IMR-90 (cell line): ENCODE measurements at regions not wholly inside any gene's neighbourhood (a gene's known extent, or its start where the extent isn't known, plus 50 kb on each side); places are given as distances from the start of the nearest gene placed in this dataset.

ENCODE experiments used
- ATAC-seq: fragments of 200-7000 bp; cut with Tn5 transposase; 2 replicates; pipeline ENCODE4 v1.9.1; 2020; ENCODE audit warnings: low read depth, mild to moderate bottlenecking, moderate library complexity
- BruUV-seq: library from RNA; stranded (reverse); fragments of 400-500 nt; replicated peaks from 2 replicates; lab custom pipeline; 2021; lab: Mats Ljungman, UMichigan
- CTCF ChIA-PET: fragments of 300-600 bp; formaldehyde crosslinking; extraction: SDS; loops from one replicate; lab custom pipeline; 2021; ENCODE audit warnings: antibody characterized with exemption; lab: Yijun Ruan, JAX
- POLR2A ChIA-PET: fragments of 300-600 bp; sonication (Branson Sonifier 250); formaldehyde crosslinking; loops from one replicate; lab custom pipeline; 2022; ENCODE audit warnings: antibody characterized with exemption; ENCODE audit not compliant: unreplicated experiment; lab: Charles Lee
- DNase-seq: peaks from one replicate; pipeline ENCODE4 v3.0.0; 2013
- H2AFZ ChIP-seq: replicated peaks from 2 replicates; pipeline ENCODE3; 2013; ENCODE audit warnings: low read length, mild to moderate bottlenecking; ENCODE audit not compliant: poor library complexity
- H2AK5ac ChIP-seq: 2 replicates; pipeline ENCODE4 v1.6.1; 2013; ENCODE audit warnings: low read depth, low read length, inconsistent platforms
- H2AK9ac ChIP-seq: replicated peaks from 2 replicates; pipeline ENCODE3; 2013; ENCODE audit warnings: mild to moderate bottlenecking, low read depth, low read length, moderate library complexity; ENCODE audit not compliant: poor library complexity
- H2BK120ac ChIP-seq: 2 replicates; pipeline ENCODE4 v1.6.1; 2013; ENCODE audit warnings: low read depth, low read length, inconsistent platforms
- H2BK15ac ChIP-seq: 3 replicates; pipeline ENCODE4 v1.6.1; 2013; ENCODE audit warnings: low read depth, low read length, inconsistent platforms
- H2BK20ac ChIP-seq: 2 replicates; pipeline ENCODE4 v1.6.1; 2013; ENCODE audit warnings: low read depth, mild to moderate bottlenecking, inconsistent platforms, low read length, moderate library complexity
- H2BK5ac ChIP-seq: 2 replicates; pipeline ENCODE4 v1.6.1; 2013; ENCODE audit warnings: mild to moderate bottlenecking, low read depth, low read length, inconsistent platforms; ENCODE audit not compliant: poor library complexity, severe bottlenecking
- H3K14ac ChIP-seq: replicated peaks from 2 replicates; pipeline ENCODE4 v1.6.1; 2013; ENCODE audit warnings: low read depth, low read length, inconsistent platforms
- H3K18ac ChIP-seq: 2 replicates; pipeline ENCODE4 v1.6.1; 2013; ENCODE audit warnings: low read depth, low read length, control low read depth
- H3K23ac ChIP-seq: 2 replicates; pipeline ENCODE4 v1.6.1; 2013; ENCODE audit warnings: low read depth, low read length, inconsistent platforms
- H3K27ac ChIP-seq: 2 replicates; pipeline ENCODE4 v1.5.1; 2013; ENCODE audit warnings: mild to moderate bottlenecking, control low read depth, low read length; ENCODE audit not compliant: insufficient read depth
- H3K27me3 ChIP-seq: 2 replicates; pipeline ENCODE4 v1.6.1; 2013; ENCODE audit warnings: low read length; ENCODE audit not compliant: control insufficient read depth, insufficient read depth
- H3K36me3 ChIP-seq: 2 replicates; pipeline ENCODE4 v1.6.1; 2013; ENCODE audit warnings: low read length, mixed read lengths; ENCODE audit not compliant: control insufficient read depth, insufficient read depth
- H3K4ac ChIP-seq: 2 replicates; pipeline ENCODE4 v1.6.1; 2013; ENCODE audit warnings: low read depth, low read length, inconsistent platforms
- H3K4me1 ChIP-seq: 2 replicates; pipeline ENCODE4 v1.6.1; 2013; ENCODE audit warnings: low read length, mixed read lengths; ENCODE audit not compliant: control insufficient read depth, insufficient read depth
- H3K4me2 ChIP-seq: 2 replicates; pipeline ENCODE4 v1.6.1; 2013; ENCODE audit warnings: low read depth, mild to moderate bottlenecking, control low read depth, low read length, moderate library complexity
- H3K4me3 ChIP-seq: 2 replicates; pipeline ENCODE4 v1.5.1; 2013; ENCODE audit warnings: low read depth, mild to moderate bottlenecking, control low read depth, low read length, moderate library complexity; ENCODE audit not compliant: insufficient read depth
- H3K56ac ChIP-seq: 2 replicates; pipeline ENCODE4 v1.6.1; 2013; ENCODE audit warnings: low read length, inconsistent platforms; ENCODE audit not compliant: insufficient read depth; ENCODE audit errors: extremely low read depth
- H3K79me1 ChIP-seq, 2 experiments: 2 replicates each; pipeline ENCODE4 v1.6.1; 2013; ENCODE audit warnings: low read length in 2 of 2, inconsistent platforms in 1 of 2, low read depth in 1 of 2
- H3K9ac ChIP-seq: 2 replicates; pipeline ENCODE4 v1.6.1; 2013; ENCODE audit warnings: low read depth, low read length, control low read depth
- H3K9me1 ChIP-seq: 2 replicates; pipeline ENCODE4 v1.6.1; 2013; ENCODE audit warnings: low read length, inconsistent platforms; ENCODE audit not compliant: insufficient read depth
- H3K9me3 ChIP-seq: 2 replicates; pipeline ENCODE4 v1.6.1; 2013; ENCODE audit warnings: low read length; ENCODE audit not compliant: control insufficient read depth, insufficient read depth
- H4K20me1 ChIP-seq: 2 replicates; pipeline ENCODE4 v1.6.1; 2013; ENCODE audit warnings: low read length, inconsistent platforms; ENCODE audit not compliant: insufficient read depth
- H4K5ac ChIP-seq: 2 replicates; pipeline ENCODE4 v1.6.1; 2013; ENCODE audit warnings: mild to moderate bottlenecking, low read depth, low read length, control low read depth
- H4K8ac ChIP-seq, 2 experiments: 2 replicates each; pipeline ENCODE4 v1.6.1; 2013; ENCODE audit warnings: low read depth in 2 of 2, low read length in 2 of 2, control low read depth in 1 of 2, inconsistent platforms in 1 of 2
- H4K91ac ChIP-seq: 2 replicates; pipeline ENCODE4 v1.6.1; 2013; ENCODE audit warnings: low read depth, low read length, inconsistent platforms; ENCODE audit not compliant: insufficient read depth
- CHD1 ChIP-seq: IDR thresholded peaks from 2 replicates; pipeline ENCODE4 v1.6.1; 2012; ENCODE audit warnings: low read depth, low read length, improper control_type of control experiment
- CTCF ChIP-seq: conservative IDR thresholded peaks from 2 replicates; pipeline ENCODE4 v1.5.1; 2012; ENCODE audit warnings: mild to moderate bottlenecking, low read depth, low read length, improper control_type of control experiment
- ELK1 ChIP-seq: fragments of 150-350 bp; IDR thresholded peaks from 2 replicates; pipeline ENCODE4 v1.6.1; 2016; ENCODE audit warnings: low read depth, mild to moderate bottlenecking, low read length, moderate library complexity, borderline replicate concordance
- MAFK ChIP-seq: IDR thresholded peaks from 2 replicates; pipeline ENCODE4 v1.6.1; 2012; ENCODE audit warnings: low read depth, low read length, improper control_type of control experiment
- POLR2A ChIP-seq: IDR thresholded peaks from 2 replicates; pipeline ENCODE4 v1.6.1; 2012; ENCODE audit warnings: mild to moderate bottlenecking, low read depth, low read length
- RAD21 ChIP-seq: IDR thresholded peaks from 2 replicates; pipeline ENCODE4 v1.6.1; 2012; ENCODE audit warnings: low read length, improper control_type of control experiment
- RCOR1 ChIP-seq: IDR thresholded peaks from 2 replicates; pipeline ENCODE4 v1.6.1; 2012; ENCODE audit warnings: mild to moderate bottlenecking, low read length, improper control_type of control experiment; ENCODE audit not compliant: insufficient replicate concordance
- SMC3 ChIP-seq: fragments of 150-350 bp; IDR thresholded peaks from 2 replicates; pipeline ENCODE4 v1.6.1; 2016; ENCODE audit warnings: low read depth, mild to moderate bottlenecking, antibody characterized with exemption, low read length, moderate library complexity
- WGBS, 2 experiments: methylation state at CpG; one replicate each; pipeline versions ENCODE4 v1.1.5 to v1.1.7; 2013; ENCODE audit warnings: missing lambda C conversion rate in 2 of 2; ENCODE audit not compliant: insufficient read length in 1 of 2; ENCODE audit errors: extremely low coverage in 2 of 2; 5-methylcytosine and 5-hydroxymethylcytosine counted together
- dilution Hi-C: fragments of 300-500 bp; cut with HindIII; formaldehyde crosslinking; loops from one replicate; pipeline ENCODE4 v1.14.3; 2018; ENCODE audit warnings: low sequenced_read_pairs; ENCODE audit not compliant: unreplicated experiment
- in situ Hi-C: fragments of 300-500 bp; cut with MboI; formaldehyde crosslinking; loops from 3 replicates; pipeline ENCODE4 v1.14.3; 2019; ENCODE audit warnings: low sequenced_read_pairs, inconsistent platforms, mixed read lengths
- intact Hi-C: fragments of 100-400 bp; cut with micrococcal nuclease; formaldehyde crosslinking; loops from 2 replicates; pipeline ENCODE4 v1.10.0; 2022

DNA sequence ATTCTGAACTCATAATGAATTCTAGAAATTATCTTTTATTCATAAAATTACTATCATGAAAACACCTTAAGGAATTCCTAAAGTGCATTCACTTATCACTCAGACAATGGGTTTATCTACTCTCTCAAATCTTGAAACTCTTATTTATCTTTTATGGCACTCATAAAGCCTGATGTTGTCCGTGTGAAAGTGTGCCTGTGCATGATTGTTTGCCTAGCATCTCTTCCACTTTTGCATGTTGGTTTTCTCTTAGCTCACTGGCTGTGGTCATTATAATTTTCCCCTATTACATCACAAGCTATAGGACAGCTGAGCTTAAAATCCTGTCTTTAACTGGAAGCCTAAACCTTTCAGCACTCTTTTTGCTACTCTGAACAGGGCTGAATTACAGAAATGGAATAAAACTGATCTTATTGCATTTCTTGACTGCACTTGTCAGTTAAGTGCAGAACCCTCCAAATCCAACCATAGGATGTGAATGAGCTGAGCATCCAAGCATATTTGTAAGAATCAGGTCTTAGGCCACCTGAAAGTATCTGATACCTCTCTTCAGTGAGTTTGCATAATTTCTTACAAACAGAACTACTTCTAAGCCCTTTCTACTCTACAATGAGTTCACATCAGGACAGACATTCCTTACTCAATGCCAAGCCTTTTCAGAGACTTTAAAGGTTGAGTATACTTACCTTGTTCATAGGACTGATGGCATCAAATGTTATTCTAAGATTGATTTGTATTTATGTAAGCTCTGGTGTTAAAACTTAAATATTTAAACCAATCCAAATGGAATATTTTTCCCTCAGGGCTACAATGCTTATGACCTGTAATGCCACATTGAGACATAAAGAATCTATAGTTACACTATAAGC, 221.2 kb upstream of the KITLG start:
- H3K27ac ChIP-seq: no peak overlapping the region
- ATAC-seq (no peak), DNase-seq (no peak)
- 50% methylated on average over 1 of the region's 1 CpG; no CpG with 5 or more reads in 1 of the 2 experiments for WGBS, 2 experiments
- no peaks in the 10 kb centered on the region for H3K9me1 ChIP-seq
- ChIA-PET POLR2A (no interaction called here), CTCF (no interaction called here)
- no peak overlapping the region for H3K23ac ChIP-seq
- H2BK120ac ChIP-seq: no peak overlapping the region
- H3K18ac ChIP-seq: no peak overlapping the region
- in situ Hi-C loops: no loop called here
- no peak overlapping the region for H3K14ac ChIP-seq
- intact Hi-C loops: no loop called here
- no peak overlapping the region for H2BK15ac ChIP-seq
- H3K4me2 ChIP-seq: no peak overlapping the region
- H3K56ac ChIP-seq: no peak overlapping the region
- H4K20me1 ChIP-seq: no peaks in the 10 kb centered on the region
- no peak overlapping the region for H3K4me3 ChIP-seq
- no peak overlapping the region for H4K8ac ChIP-seq
- no peak overlapping the region for H3K4ac ChIP-seq
- H2AK9ac ChIP-seq: no peak overlapping the region
- no peaks in the 10 kb centered on the region for H3K27me3 ChIP-seq
- H2AFZ ChIP-seq: no peak overlapping the region
- H3K36me3 ChIP-seq: no peaks in the 10 kb centered on the region
- no peak overlapping the region for H4K5ac ChIP-seq
- H3K9ac ChIP-seq: no peak overlapping the region
- H2AK5ac ChIP-seq: no peak overlapping the region
- H3K79me1 ChIP-seq: no peaks in the 10 kb centered on the region
- H4K91ac ChIP-seq: no peak overlapping the region
- no peak overlapping the region for H2BK20ac ChIP-seq
- dilution Hi-C loops: no loop called here
- no peak overlapping the region for H2BK5ac ChIP-seq
- no peak for TF ChIP-seq POLR2A
- TF ChIP-seq MAFK: no peak
- no peak for TF ChIP-seq RCOR1
- no peak for TF ChIP-seq CTCF
- no peak for TF ChIP-seq ELK1
- TF ChIP-seq CHD1: no peak
- no peak for TF ChIP-seq RAD21
- TF ChIP-seq SMC3: no peak
- H3K9me3 ChIP-seq: no peaks in the 10 kb centered on the region; the same call in 1 of the 2 replicates
- H3K4me1 ChIP-seq: no peaks in the 10 kb centered on the region
- BruUV-seq: no TSS peak
